SK-MEL-5 (cell line): ENCODE measurements at regions not wholly inside any gene's neighbourhood (a gene's known extent, or its start where the extent isn't known, plus 50 kb on each side); places are given as distances from the start of the nearest gene placed in this dataset.
"Not testable (repeated sequence)": the region's sequence is repeated elsewhere in the genome, so short reads cannot be mapped to it uniquely, and the experiment has no call there.

Experiments used
- DNase-seq: peaks from one replicate; pipeline ENCODE4 v3.0.0-alpha.2; 2016; ENCODE audit warnings: low read depth, low spot score
- in situ Hi-C: cut with HindIII; loops from 2 replicates; pipeline ENCODE4 v1.10.0; 2016; ENCODE audit warnings: low sequenced_read_pairs, high pct_unique_total_duplicates, low pct_unique_long_range_greater_than_20kb

DNA sequence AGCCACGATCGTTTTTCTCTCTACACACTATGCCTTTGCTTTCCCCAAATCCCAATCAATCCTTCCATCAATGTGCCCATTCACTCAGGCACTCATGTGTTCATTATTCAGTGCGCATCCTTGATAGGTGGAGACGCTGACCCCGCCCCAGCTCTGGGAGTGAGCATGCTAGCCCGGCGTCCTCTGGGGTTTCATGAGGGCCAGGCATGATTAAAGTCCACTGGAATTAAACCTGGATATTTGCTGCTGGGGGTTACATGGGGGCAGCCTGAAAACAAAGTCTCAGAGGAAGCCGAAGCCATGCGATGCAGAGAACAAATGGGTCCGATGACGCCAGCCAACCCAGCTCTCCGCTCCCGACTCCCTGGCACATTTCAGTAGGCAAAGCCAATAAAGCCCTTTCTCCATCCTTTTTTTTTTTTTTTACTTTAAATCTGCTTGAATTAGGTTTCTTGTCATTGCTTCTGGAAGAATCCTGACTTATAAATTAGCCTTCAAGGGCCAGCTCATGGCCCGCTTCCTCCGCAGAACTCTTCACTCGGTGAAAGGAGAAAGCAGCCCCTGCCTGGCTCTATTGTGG lies 316.4 kb upstream of the ID2 start:
- DNase-seq, result no peak
- in situ Hi-C loops, result no loop called here

GRCh38 chr2:8367833-8368232 lies 314.0 kb upstream of the ID2 start:
- DNase-seq, result no peak
- in situ Hi-C loops, result no loop called here

GRCh38 chr2:8368463-8368862 lies 313.4 kb upstream of the ID2 start:
- no peak for DNase-seq
- in situ Hi-C loops, result no loop called here

DNA sequence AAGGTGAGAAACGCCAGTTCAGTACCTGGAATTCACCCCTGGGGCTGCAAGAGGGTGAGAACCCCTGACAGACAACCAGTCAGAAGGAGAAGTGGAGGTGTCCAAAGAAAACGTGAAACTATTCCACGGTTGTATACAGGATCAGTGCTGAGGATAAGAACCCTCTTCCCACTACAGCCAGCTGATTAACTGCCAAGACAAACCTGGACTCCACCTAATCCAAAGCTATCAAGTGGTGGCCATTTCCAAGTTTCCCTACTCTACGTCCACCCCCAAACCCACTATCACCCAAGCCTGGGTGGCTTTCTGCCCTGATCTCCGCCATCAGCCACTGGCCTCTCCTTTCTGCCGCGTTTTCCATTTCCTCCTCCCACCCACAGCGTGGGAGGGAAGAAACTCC lies 312.3 kb upstream of the ID2 start:
- no peak for DNase-seq
- in situ Hi-C loops, result no loop called here

DNA sequence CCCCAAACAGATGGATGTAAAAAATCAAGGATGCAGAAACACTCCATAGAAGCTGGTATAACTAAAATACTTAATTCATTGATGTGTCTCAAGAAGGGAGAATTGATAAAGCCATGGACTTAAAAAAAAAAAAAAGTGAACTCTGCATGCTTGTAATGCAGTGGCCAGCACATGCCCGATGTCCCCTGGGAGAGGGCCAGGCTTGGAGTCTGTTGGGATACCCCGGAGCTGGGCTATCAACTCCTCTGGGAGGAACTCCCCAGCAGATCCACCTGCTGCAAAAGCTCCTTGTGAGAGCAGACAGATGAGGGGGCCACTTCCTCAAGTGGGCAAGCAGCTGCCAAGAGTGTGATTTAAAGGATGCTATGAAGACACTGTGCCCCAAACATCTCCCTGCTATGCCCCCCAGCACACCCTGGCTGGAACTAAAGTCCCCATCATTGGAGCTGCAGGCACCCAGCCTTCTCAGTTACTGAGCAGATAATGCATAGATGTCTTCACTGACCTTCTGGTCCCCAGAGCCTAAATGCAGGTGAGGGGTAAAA lies 311.5 kb upstream of the ID2 start:
- in situ Hi-C loops, result no loop called here
- no peak for DNase-seq

GRCh38 chr2:8371653-8372052 lies 310.2 kb upstream of the ID2 start:
- DNase-seq, result no peak
- in situ Hi-C loops, result no loop called here

GRCh38 chr2:8374782-8375181 lies 307.1 kb upstream of the ID2 start:
- in situ Hi-C loops, result no loop called here
- DNase-seq, result no peak

GRCh38 chr2:8376603-8377410 lies 305.0 kb upstream of the ID2 start:
- in situ Hi-C loops, result no loop called here

GRCh38 chr2:8378016-8378810 lies 303.6 kb upstream of the ID2 start:
- in situ Hi-C loops, result no loop called here
- no peak for DNase-seq

More at GRCh38 chr2:8376603-8377410, 305.0 kb upstream of the ID2 start:
- no peak for DNase-seq

GRCh38 chr2:8379128-8379527 lies 302.7 kb upstream of the ID2 start:
- no peak for DNase-seq
- in situ Hi-C loops, result no loop called here

DNA sequence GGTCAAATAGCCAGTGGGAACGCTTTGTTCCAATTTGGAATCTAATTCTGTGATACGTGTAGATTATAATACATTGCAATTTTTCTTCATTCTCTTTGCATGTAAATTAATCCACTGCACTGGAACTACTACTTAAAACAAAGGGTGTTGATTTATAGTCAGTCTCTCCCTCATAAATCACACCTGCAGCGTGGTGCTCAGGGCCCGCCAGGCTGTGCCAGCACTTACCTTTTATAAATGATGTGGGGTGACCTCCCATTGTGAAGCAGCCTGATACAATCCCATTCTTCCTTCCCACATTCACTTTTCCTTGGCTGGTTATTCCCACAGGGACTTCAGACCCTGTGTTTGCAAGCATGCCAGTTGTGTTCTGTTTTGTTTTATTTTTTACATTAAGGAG lies 302.3 kb upstream of the ID2 start:
- in situ Hi-C loops, result no loop called here
- no peak for DNase-seq

- no peak for DNase-seq
- in situ Hi-C loops, result no loop called here
These were observed 301.8 kb upstream of the ID2 start for GRCh38 chr2:8380026-8380425.

GRCh38 chr2:8380566-8380965 lies 301.3 kb upstream of the ID2 start:
- no peak for DNase-seq
- in situ Hi-C loops, result no loop called here

GRCh38 chr2:8382485-8382884 lies 299.4 kb upstream of the ID2 start:
- in situ Hi-C loops, result no loop called here
- no peak for DNase-seq

- in situ Hi-C loops, DNase-seq: not testable (repeated sequence)
These were observed 295.1 kb upstream of the ID2 start for GRCh38 chr2:8386748-8387147.

- in situ Hi-C loops, result no loop called here
- no peak for DNase-seq
These were observed 293.1 kb upstream of the ID2 start for GRCh38 chr2:8388781-8389180.

GRCh38 chr2:8389431-8390108 lies 292.3 kb upstream of the ID2 start:
- DNase-seq, result no peak
- in situ Hi-C loops, result no loop called here

- in situ Hi-C loops, result no loop called here
- DNase-seq, result no peak
These were observed 290.7 kb upstream of the ID2 start for GRCh38 chr2:8391126-8391525.
